ENCODE measurements at regions not wholly inside any gene's neighbourhood (a gene's known extent, or its start where the extent isn't known, plus 50 kb on each side); places are given as distances from the start of the nearest gene placed in this dataset.

GRCh38 chr6:8900056-8900455 lies 464.7 kb upstream of the SLC35B3 start:
- no peak for TF ChIP-seq POLR2A (IDR thresholded peaks at IDR 0.05)
- no peak for TF ChIP-seq CTCF (IDR thresholded peaks at IDR 0.05)
- TF ChIP-seq POLR2AphosphoS5 (IDR thresholded peaks at IDR 0.05; ENCODE audit: insufficient read depth in 1 of 2, low read depth in 1 of 2) = no peak

All from vagina (tissue), 2 donors.